Nephron progenitor cell (in vitro differentiated cells): ENCODE measurements at regions not wholly inside any gene's neighbourhood (a gene's known extent, or its start where the extent isn't known, plus 50 kb on each side); places are given as distances from the start of the nearest gene placed in this dataset.

Source experiments
- DNase-seq: peaks from one replicate; pipeline ENCODE4 v3.0.0; 2021
- H3K27ac Mint-ChIP-seq: 2 replicates; pipeline ENCODE4 v1.8.0; 2021; ENCODE audit warnings: mild to moderate bottlenecking, moderate library complexity, mixed read lengths
- H3K27me3 Mint-ChIP-seq: 2 replicates; pipeline ENCODE4 v1.8.0; 2021; ENCODE audit warnings: mild to moderate bottlenecking, low read depth, mixed read lengths; ENCODE audit not compliant: poor library complexity
- H3K36me3 Mint-ChIP-seq: 2 replicates; pipeline ENCODE4 v1.8.0; 2021; ENCODE audit warnings: low read depth, mixed read lengths
- H3K4me1 Mint-ChIP-seq: 2 replicates; pipeline ENCODE4 v1.8.0; 2021; ENCODE audit warnings: mixed read lengths
- H3K4me3 Mint-ChIP-seq: 2 replicates; pipeline ENCODE4 v1.8.0; 2021; ENCODE audit warnings: mild to moderate bottlenecking, moderate library complexity, mixed read lengths
- H3K9me3 Mint-ChIP-seq: 2 replicates; pipeline ENCODE4 v1.8.0; 2021; ENCODE audit warnings: mild to moderate bottlenecking, moderate library complexity, mixed read lengths
- CTCF ChIP-seq: fragments of 200-600 bp; sonication (generic); IDR thresholded peaks from 2 replicates; pipeline ENCODE4 v1.5.0; 2021; ENCODE audit warnings: antibody characterized with exemption

GRCh38 chr4:4624276-4624897, 82.5 kb upstream of the STX18 start:
- Mint-ChIP-seq H3K9me3 (peaks cover 6% of the 10 kb centered on the region), H3K27ac (no peak overlapping the region), H3K4me3 (no peak overlapping the region), H3K27me3 (peaks cover 4% of the 10 kb centered on the region), H3K36me3 (peaks cover 17% of the 10 kb centered on the region), H3K4me1 (peaks cover 27% of the 10 kb centered on the region)
- no peak for TF ChIP-seq CTCF
- DNase-seq, result no peak

- H3K4me1 Mint-ChIP-seq, result peaks cover 6% of the 10 kb centered on the region
- H3K27ac Mint-ChIP-seq, result no peak overlapping the region
- no peak overlapping the region for H3K4me3 Mint-ChIP-seq
- TF ChIP-seq CTCF, result no peak
- no peaks in the 10 kb centered on the region for H3K27me3 Mint-ChIP-seq
- peaks cover 21% of the 10 kb centered on the region for H3K36me3 Mint-ChIP-seq
- no peak for DNase-seq
- no peaks in the 10 kb centered on the region for H3K9me3 Mint-ChIP-seq
Measured at GRCh38 chr4:4619821-4620220, 78.0 kb upstream of the STX18 start.

- Mint-ChIP-seq H3K4me3 (no peak overlapping the region), H3K4me1 (peaks cover 3% of the 10 kb centered on the region), H3K9me3 (no peaks in the 10 kb centered on the region), H3K36me3 (peaks cover 19% of the 10 kb centered on the region), H3K27ac (no peak overlapping the region), H3K27me3 (no peaks in the 10 kb centered on the region)
- DNase-seq, result no peak
- TF ChIP-seq CTCF, result no peak
Measured at GRCh38 chr4:4618847-4619246, 77.0 kb upstream of the STX18 start.

- TF ChIP-seq CTCF, result no peak
- Mint-ChIP-seq H3K4me3 (no peak overlapping the region), H3K9me3 (no peaks in the 10 kb centered on the region), H3K36me3 (peaks cover 16% of the 10 kb centered on the region), H3K4me1 (peaks cover 24% of the 10 kb centered on the region), H3K27ac (peak overlapping the region; percentile 59), H3K27me3 (peaks cover 11% of the 10 kb centered on the region)
- DNase-seq, result no peak
Measured at GRCh38 chr4:4614925-4615678, 73.3 kb upstream of the STX18 start.

GRCh38 chr4:4613641-4614286, 71.9 kb upstream of the STX18 start:
- Mint-ChIP-seq H3K36me3 (peaks cover 16% of the 10 kb centered on the region), H3K9me3 (no peaks in the 10 kb centered on the region), H3K4me1 (peaks cover 34% of the 10 kb centered on the region), H3K27ac (peak overlapping the region; percentile 32), H3K27me3 (peaks cover 11% of the 10 kb centered on the region), H3K4me3 (no peak overlapping the region)
- TF ChIP-seq CTCF, result no peak
- DNase-seq, result no peak
